ENCODE measurements at regions not wholly inside any gene's neighbourhood (a gene's known extent, or its start where the extent isn't known, plus 50 kb on each side); places are given as distances from the start of the nearest gene placed in this dataset.
"Not testable (repeated sequence)": the region's sequence is repeated elsewhere in the genome, so short reads cannot be mapped to it uniquely, and the experiment has no call there.

- no peak for DNase-seq
These were observed 55.1 kb upstream of the STARD13 start for GRCh38 chr13:33340631-33341030.

GRCh38 chr13:33341861-33342452 lies 56.4 kb upstream of the STARD13 start:
- no peak for DNase-seq

- DNase-seq = no peak
These were observed 60.3 kb upstream of the STARD13 start for GRCh38 chr13:33345842-33346241.

GRCh38 chr13:33347861-33348260 lies 62.3 kb upstream of the STARD13 start:
- no peak for DNase-seq

- no peak for DNase-seq
These were observed 62.8 kb upstream of the STARD13 start for GRCh38 chr13:33348366-33348765.

- DNase-seq = peak; percentile 17
These were observed 63.9 kb upstream of the STARD13 start for GRCh38 chr13:33349288-33349985.

GRCh38 chr13:33349986-33350826 lies 64.7 kb upstream of the STARD13 start:
- peak; percentile 39 for DNase-seq

- peak; percentile 61 for DNase-seq
These were observed 65.8 kb upstream of the STARD13 start for GRCh38 chr13:33351319-33351718.

- DNase-seq = no peak
These were observed 66.5 kb upstream of the STARD13 start for GRCh38 chr13:33352041-33352440.

GRCh38 chr13:33352526-33352925 lies 67.0 kb upstream of the STARD13 start:
- DNase-seq = no peak

- no peak for DNase-seq
These were observed 67.7 kb upstream of the STARD13 start for GRCh38 chr13:33353210-33353609.

GRCh38 chr13:33353646-33354045 lies 68.1 kb upstream of the STARD13 start:
- DNase-seq = no peak

- DNase-seq = no peak
These were observed 69.8 kb upstream of the STARD13 start for GRCh38 chr13:33355201-33355895.

- not testable (repeated sequence) for DNase-seq
These were observed 72.5 kb upstream of the STARD13 start for GRCh38 chr13:33358076-33358475.

- no peak for DNase-seq
These were observed 77.6 kb upstream of the STARD13 start for GRCh38 chr13:33362986-33363727.

GRCh38 chr13:33364192-33364591 lies 78.6 kb upstream of the STARD13 start:
- no peak for DNase-seq

GRCh38 chr13:33366469-33367062 lies 81.0 kb upstream of the STARD13 start:
- DNase-seq = no peak

GRCh38 chr13:33367171-33367895 lies 81.8 kb upstream of the STARD13 start:
- no peak for DNase-seq

- no peak for DNase-seq
These were observed 82.4 kb upstream of the STARD13 start for GRCh38 chr13:33367926-33368325.

- DNase-seq = no peak
These were observed 83.5 kb upstream of the STARD13 start for GRCh38 chr13:33369073-33369472.

Measured in fibroblast of skin of back (primary cell).